Inferior parietal cortex (tissue), 1 donor: ENCODE measurements at regions not wholly inside any gene's neighbourhood (a gene's known extent, or its start where the extent isn't known, plus 50 kb on each side); places are given as distances from the start of the nearest gene placed in this dataset.

Source experiments
- DNase-seq: peaks from one replicate; pipeline ENCODE4 v3.0.0-alpha.2; 2016; ENCODE audit errors: extremely low spot score

- no peak for DNase-seq
Observed at GRCh38 chr12:24280056-24280842, 330.8 kb upstream of the SOX5 start.

GRCh38 chr12:24278832-24279231 is 329.4 kb upstream of the SOX5 start:
- DNase-seq, result no peak

- DNase-seq, result no peak
Observed at GRCh38 chr12:24270965-24271364, 321.5 kb upstream of the SOX5 start.

GRCh38 chr12:24270464-24270863 is 321.0 kb upstream of the SOX5 start:
- no peak for DNase-seq

- DNase-seq, result no peak
Observed at GRCh38 chr12:24268663-24269186, 319.3 kb upstream of the SOX5 start.

GRCh38 chr12:24266982-24267381 is 317.5 kb upstream of the SOX5 start:
- DNase-seq, result no peak

GRCh38 chr12:24256684-24257083 is 307.2 kb upstream of the SOX5 start:
- no peak for DNase-seq

- no peak for DNase-seq
Observed at GRCh38 chr12:24255920-24256665, 306.6 kb upstream of the SOX5 start.

GRCh38 chr12:24252602-24253001 is 303.1 kb upstream of the SOX5 start:
- DNase-seq, result no peak

GRCh38 chr12:24246934-24247333 is 297.5 kb upstream of the SOX5 start:
- no peak for DNase-seq

- no peak for DNase-seq
Observed at GRCh38 chr12:24246376-24246775, 296.9 kb upstream of the SOX5 start.

GRCh38 chr12:24244801-24245200 is 295.3 kb upstream of the SOX5 start:
- DNase-seq, result no peak

- DNase-seq, result no peak
Observed at GRCh38 chr12:24244231-24244630, 294.8 kb upstream of the SOX5 start.

- no peak for DNase-seq
Observed at GRCh38 chr12:24240707-24241106, 291.2 kb upstream of the SOX5 start.

- no peak for DNase-seq
Observed at GRCh38 chr12:24233519-24234246, 284.2 kb upstream of the SOX5 start.

- no peak for DNase-seq
Observed at GRCh38 chr12:24232531-24232930, 283.1 kb upstream of the SOX5 start.

GRCh38 chr12:24231298-24231697 is 281.8 kb upstream of the SOX5 start:
- DNase-seq, result no peak

- DNase-seq, result no peak
Observed at GRCh38 chr12:24230061-24230701, 280.7 kb upstream of the SOX5 start.

GRCh38 chr12:24229031-24229700 is 279.7 kb upstream of the SOX5 start:
- no peak for DNase-seq

- DNase-seq, result peak; percentile 45
Observed at GRCh38 chr12:24228371-24228770, 278.9 kb upstream of the SOX5 start.

GRCh38 chr12:24227551-24227950 is 278.1 kb upstream of the SOX5 start:
- no peak for DNase-seq
